PC-3 (cell line): ENCODE measurements at regions not wholly inside any gene's neighbourhood (a gene's known extent, or its start where the extent isn't known, plus 50 kb on each side); places are given as distances from the start of the nearest gene placed in this dataset.
A peak's percentile ranks its signal among the peaks of the same experiment; 100 is the strongest.

Experiments
- ATAC-seq: fragments of 200-7000 bp; cut with Tn5 transposase; 2 replicates; pipeline ENCODE4 v1.9.1; 2020; ENCODE audit warnings: mild to moderate bottlenecking, moderate library complexity
- BruUV-seq: library from RNA; stranded (reverse); fragments of 400-500 nt; replicated peaks from 2 replicates; lab custom pipeline; 2021; lab: Mats Ljungman, UMichigan
- CTCF ChIA-PET: fragments of 300-600 bp; sonication (Branson Sonifier 250); formaldehyde crosslinking; loops from one replicate; lab custom pipeline; 2022; ENCODE audit warnings: antibody characterized with exemption; lab: Charles Lee
- POLR2A ChIA-PET: fragments of 300-600 bp; sonication (Branson Sonifier 250); formaldehyde crosslinking; loops from one replicate; lab custom pipeline; 2022; ENCODE audit warnings: antibody characterized with exemption; ENCODE audit not compliant: unreplicated experiment; lab: Charles Lee
- DNase-seq: peaks from one replicate; pipeline ENCODE4 v3.0.0-alpha.2; 2015
- H2AFZ ChIP-seq: fragments of 300-600 bp; sonication (generic); 2 replicates; pipeline ENCODE4 v1.6.0; 2016; ENCODE audit warnings: antibody characterized with exemption, low read length
- H3F3A ChIP-seq: fragments of 300-600 bp; sonication (generic); one replicate; pipeline ENCODE4 v1.6.0; 2017; ENCODE audit warnings: antibody characterized with exemption, low read length, control low read depth, mild to moderate bottlenecking; ENCODE audit not compliant: unreplicated experiment
- H3K27ac ChIP-seq: fragments of 300-600 bp; sonication (generic); 2 replicates; pipeline ENCODE4 v1.5.1; 2016; ENCODE audit warnings: mild to moderate bottlenecking, low read length
- H3K27me3 ChIP-seq: fragments of 300-600 bp; sonication (generic); 2 replicates; pipeline ENCODE4 v1.6.1; 2016; ENCODE audit warnings: low read length, mixed read lengths
- H3K36me3 ChIP-seq: fragments of 300-600 bp; sonication (generic); 2 replicates; pipeline ENCODE4 v1.6.1; 2016; ENCODE audit warnings: low read depth, mixed run types, low read length, mixed read lengths
- H3K4me1 ChIP-seq: fragments of 300-600 bp; sonication (generic); 2 replicates; pipeline ENCODE4 v1.5.1; 2016; ENCODE audit warnings: low read length; ENCODE audit not compliant: insufficient read depth
- H3K4me2 ChIP-seq: fragments of 300-600 bp; sonication (generic); 2 replicates; pipeline ENCODE4 v1.6.0; 2016; ENCODE audit warnings: low read length
- H3K4me3 ChIP-seq: fragments of 300-600 bp; sonication (generic); 2 replicates; pipeline ENCODE4 v1.5.1; 2016; ENCODE audit warnings: mild to moderate bottlenecking, low read length, mixed read lengths
- H3K79me2 ChIP-seq: fragments of 300-600 bp; sonication (generic); 2 replicates; pipeline ENCODE4 v1.6.1; 2017; ENCODE audit warnings: low read length, mixed read lengths
- H3K9ac ChIP-seq: fragments of 300-600 bp; sonication (generic); 2 replicates; pipeline ENCODE4 v1.6.0; 2016; ENCODE audit warnings: mild to moderate bottlenecking, low read length
- H3K9me2 ChIP-seq: fragments of 300-600 bp; sonication (generic); replicated peaks from 2 replicates; pipeline ENCODE4 v1.6.1; 2016; ENCODE audit warnings: mixed run types, low read length, mixed read lengths
- H3K9me3 ChIP-seq: fragments of 300-600 bp; sonication (generic); 2 replicates; pipeline ENCODE4 v1.6.1; 2016; ENCODE audit warnings: low read length, mixed read lengths
- H4K20me1 ChIP-seq: fragments of 300-600 bp; sonication (generic); 2 replicates; pipeline ENCODE4 v1.6.1; 2016; ENCODE audit warnings: low read length, mixed read lengths
- CTCF ChIP-seq: fragments of 300-600 bp; sonication (generic); conservative IDR thresholded peaks from 2 replicates; pipeline ENCODE4 v1.5.1; 2017; ENCODE audit warnings: antibody characterized with exemption, low read depth, mild to moderate bottlenecking, low read length
- EZH2 ChIP-seq: fragments of 300-600 bp; sonication (generic); IDR thresholded peaks from one replicate; pipeline ENCODE4 v1.6.1; 2017; ENCODE audit warnings: antibody characterized with exemption, mild to moderate bottlenecking, low read length; ENCODE audit not compliant: unreplicated experiment
- EZH2phosphoT487 ChIP-seq: fragments of 300-600 bp; sonication (generic); IDR thresholded peaks from 2 replicates; pipeline ENCODE4 v1.6.1; 2018; ENCODE audit warnings: mild to moderate bottlenecking, antibody characterized with exemption, low read length, borderline replicate concordance
- intact Hi-C: fragments of 100-400 bp; cut with micrococcal nuclease; formaldehyde crosslinking; loops from 2 replicates; pipeline ENCODE4 v1.9.0; 2023

DNA sequence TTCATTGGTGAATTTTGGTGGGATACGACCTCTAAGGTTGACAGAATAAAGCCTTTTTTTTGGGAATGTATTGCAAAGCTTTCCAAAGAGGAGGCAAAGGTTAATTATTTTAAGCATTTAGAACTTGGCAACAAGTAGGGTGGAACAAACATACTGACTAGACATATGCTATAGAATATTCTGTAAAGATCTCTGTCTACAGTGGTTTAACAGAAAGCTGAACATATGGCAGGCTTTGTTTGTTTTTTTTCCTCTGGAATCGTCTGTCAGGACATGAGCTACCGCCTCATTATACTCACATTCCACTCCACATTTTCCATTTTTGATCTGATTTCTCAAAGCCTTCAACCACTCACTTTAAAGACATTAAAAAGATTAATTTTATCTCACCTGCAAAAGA, 153.4 kb upstream of the PELI2 start:
- TF ChIP-seq CTCF = no peak
- no peak for TF ChIP-seq EZH2
- TF ChIP-seq EZH2phosphoT487 = no peak
- CTCF ChIA-PET = interaction anchor here (0.7 kb wide), 1 partner anchor 114 kb away, joined by 3 read pairs; no protein-coding TSS in a partner anchor
- Histone ChIP-seq H3K9me2 (no peaks in the 10 kb centered on the region), H3K4me3 (no peak overlapping the region), H3K27ac (no peak overlapping the region), H3K79me2 (no peaks in the 10 kb centered on the region), H3K27me3 (peaks cover 62% of the 10 kb centered on the region), H4K20me1 (no peaks in the 10 kb centered on the region), H3K36me3 (no peaks in the 10 kb centered on the region), H2AFZ (no peak overlapping the region), H3K9ac (no peak overlapping the region), H3F3A (no peaks in the 10 kb centered on the region), H3K4me1 (no peaks in the 10 kb centered on the region), H3K4me2 (no peak overlapping the region), H3K9me3 (no peaks in the 10 kb centered on the region)
- no peak for DNase-seq
- intact Hi-C loops = no loop called here
- no TSS peak for BruUV-seq
- no peak for ATAC-seq
- POLR2A ChIA-PET = no interaction called here

DNA sequence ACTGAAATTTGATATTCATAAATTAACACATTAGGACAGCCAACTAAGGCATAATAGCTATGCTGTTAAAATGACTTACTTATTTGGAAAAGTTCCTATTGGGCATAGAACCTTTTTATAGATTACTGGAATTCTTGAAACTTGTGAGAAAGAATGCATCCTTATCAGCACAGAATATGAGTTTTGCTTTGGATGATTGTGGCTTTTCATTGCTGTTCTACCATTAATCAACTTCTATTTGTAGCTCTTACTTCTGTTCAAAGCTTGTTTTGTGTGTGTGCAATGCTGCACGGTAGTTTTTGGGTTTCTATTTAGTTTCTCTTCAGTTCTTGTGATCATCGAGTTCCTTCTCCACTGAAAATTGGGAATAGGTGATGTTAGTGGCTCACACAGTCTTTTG, 152.4 kb upstream of the PELI2 start:
- Histone ChIP-seq H3K4me3 (no peak overlapping the region), H3K9me2 (no peaks in the 10 kb centered on the region), H3K4me2 (no peak overlapping the region), H3K27ac (no peak overlapping the region), H3K4me1 (no peaks in the 10 kb centered on the region), H3K27me3 (peaks cover 53% of the 10 kb centered on the region), H3F3A (no peaks in the 10 kb centered on the region), H3K9ac (no peak overlapping the region), H4K20me1 (no peaks in the 10 kb centered on the region), H2AFZ (no peak overlapping the region), H3K9me3 (no peaks in the 10 kb centered on the region), H3K79me2 (no peaks in the 10 kb centered on the region), H3K36me3 (no peaks in the 10 kb centered on the region)
- DNase-seq (no peak), ATAC-seq (no peak)
- BruUV-seq = no TSS peak
- ChIA-PET CTCF (no interaction called here), POLR2A (no interaction called here)
- intact Hi-C loops = no loop called here
- TF ChIP-seq CTCF (no peak), EZH2phosphoT487 (no peak), EZH2 (no peak)

- H3K4me3 ChIP-seq = no peak overlapping the region
- H3K79me2 ChIP-seq = no peaks in the 10 kb centered on the region
- intact Hi-C loops = no loop called here
- no peaks in the 10 kb centered on the region for H3K9me3 ChIP-seq
- no TSS peak for BruUV-seq
- H3K4me1 ChIP-seq = no peaks in the 10 kb centered on the region
- no peaks in the 10 kb centered on the region for H3K9me2 ChIP-seq
- ChIA-PET POLR2A (no interaction called here), CTCF (no interaction called here)
- peak; percentile 23 for DNase-seq
- no peak overlapping the region for H3K27ac ChIP-seq
- H3K9ac ChIP-seq = no peak overlapping the region
- no peaks in the 10 kb centered on the region for H3K36me3 ChIP-seq
- H3K27me3 ChIP-seq = peaks cover 32% of the 10 kb centered on the region
- ATAC-seq = no peak
- H3F3A ChIP-seq = no peaks in the 10 kb centered on the region
- no peaks in the 10 kb centered on the region for H4K20me1 ChIP-seq
- no peak overlapping the region for H2AFZ ChIP-seq
- TF ChIP-seq EZH2 (no peak), CTCF (no peak), EZH2phosphoT487 (no peak)
- H3K4me2 ChIP-seq = no peak overlapping the region
These were observed 149.5 kb upstream of the PELI2 start for GRCh38 chr14:55968741-55969140.
